ENCODE measurements at regions not wholly inside any gene's neighbourhood (a gene's known extent, or its start where the extent isn't known, plus 50 kb on each side); places are given as distances from the start of the nearest gene placed in this dataset.
A peak's percentile ranks its signal among the peaks of the same experiment; 100 is the strongest.
"Not testable (repeated sequence)": the region's sequence is repeated elsewhere in the genome, so short reads cannot be mapped to it uniquely, and the experiment has no call there.

GRCh38 chr7:16089191-16089590, 332.1 kb downstream of the CRPPA start:
- no peak for DNase-seq (ENCODE audit: low read depth)

- no peak for DNase-seq (ENCODE audit: low read depth)
Observed at GRCh38 chr7:16086743-16087142, 334.6 kb downstream of the CRPPA start.

DNA sequence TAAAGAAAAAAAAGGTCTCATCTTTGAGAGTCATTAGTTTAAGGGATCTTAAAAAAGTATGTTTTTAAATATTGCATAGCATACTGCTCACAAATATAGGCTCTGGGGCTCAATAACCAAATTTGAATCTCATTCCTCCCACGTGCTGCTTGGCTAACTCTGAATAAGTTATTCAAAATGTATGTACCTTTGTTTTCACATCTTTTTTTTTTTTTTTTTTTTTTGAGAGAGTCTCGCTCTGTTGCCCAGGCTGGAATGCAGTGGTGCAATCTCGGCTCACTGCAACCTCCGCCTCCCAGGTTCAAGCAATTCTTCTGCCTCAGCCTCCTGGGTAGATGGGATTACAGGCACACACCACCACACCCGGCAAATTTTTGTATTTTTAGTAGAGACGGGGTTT, 335.6 kb downstream of the CRPPA start:
- not testable (repeated sequence) for DNase-seq (ENCODE audit: low read depth)

GRCh38 chr7:16084875-16085274, 336.5 kb downstream of the CRPPA start:
- DNase-seq (ENCODE audit: low read depth) = no peak

DNA sequence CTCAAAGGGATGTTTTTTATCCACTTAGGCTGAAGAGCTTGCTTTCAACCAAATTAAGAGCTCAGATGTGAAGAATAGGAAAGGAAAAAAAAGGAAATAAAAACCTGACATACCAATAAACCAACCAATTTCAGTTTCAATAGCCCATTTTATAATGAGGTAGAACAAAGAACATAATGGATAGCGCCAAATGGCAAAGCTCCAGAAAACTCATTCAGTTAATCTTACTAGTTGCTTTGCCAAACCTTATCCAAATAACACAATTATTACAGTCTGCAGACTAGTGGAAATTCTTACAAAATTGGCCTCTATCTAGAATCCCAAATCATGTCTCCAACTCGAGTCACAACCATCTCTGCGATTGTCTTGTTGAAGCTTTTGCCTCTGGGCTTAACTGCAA, 337.0 kb downstream of the CRPPA start:
- no peak for DNase-seq (ENCODE audit: low read depth)

- DNase-seq (ENCODE audit: low read depth) = no peak
Observed at GRCh38 chr7:16083931-16084330, 337.4 kb downstream of the CRPPA start.

- no peak for DNase-seq (ENCODE audit: low read depth)
Observed at GRCh38 chr7:16080131-16080530, 341.2 kb downstream of the CRPPA start.

- no peak for DNase-seq (ENCODE audit: low read depth)
Observed at GRCh38 chr7:16079723-16080122, 341.6 kb downstream of the CRPPA start.

- DNase-seq (ENCODE audit: low read depth) = peak; percentile 57
Observed at GRCh38 chr7:16078076-16078952, 343.0 kb downstream of the CRPPA start.

- peak; percentile 50 for DNase-seq (ENCODE audit: low read depth)
Observed at GRCh38 chr7:16071246-16071857, 350.0 kb downstream of the CRPPA start.

GRCh38 chr7:16070806-16071205, 350.5 kb downstream of the CRPPA start:
- no peak for DNase-seq (ENCODE audit: low read depth)

DNA sequence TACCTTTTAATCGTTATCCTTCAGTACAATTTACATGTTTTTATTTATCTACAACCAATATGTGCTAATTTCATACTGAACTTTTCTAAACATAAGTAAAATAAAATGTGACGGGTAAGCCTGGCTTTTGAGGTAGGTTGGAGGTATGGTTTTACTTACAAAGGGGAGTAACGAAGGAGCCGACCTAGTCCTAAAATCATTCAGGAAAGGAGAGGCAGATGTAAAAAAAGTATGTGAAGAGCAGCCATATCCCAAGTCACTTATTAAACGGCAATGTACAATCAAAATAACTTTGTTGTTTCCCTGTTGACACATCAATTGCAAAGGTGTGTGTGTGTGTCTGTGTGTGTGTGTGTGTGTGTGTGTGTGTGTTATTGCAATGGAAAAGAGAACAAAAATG, 351.3 kb downstream of the CRPPA start:
- DNase-seq (ENCODE audit: low read depth) = no peak

DNA sequence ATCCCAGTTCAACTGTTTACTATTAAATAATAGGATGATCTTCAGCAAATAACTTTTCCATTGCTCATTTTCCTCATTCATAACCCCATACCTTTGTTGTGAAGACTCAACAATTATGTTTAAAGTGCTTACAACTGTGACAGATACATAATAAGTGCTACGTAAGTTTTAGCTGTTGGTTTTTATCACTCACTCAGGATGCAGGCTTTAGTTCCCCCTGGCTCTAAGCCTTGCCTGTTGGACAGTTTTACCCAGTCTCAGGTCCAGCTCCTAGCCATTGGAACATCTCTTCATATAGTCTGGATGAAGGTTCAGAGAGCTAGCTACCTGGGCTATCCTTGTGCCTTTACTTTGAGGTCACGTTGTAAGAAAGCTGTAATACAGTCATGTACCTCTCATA, 353.2 kb downstream of the CRPPA start:
- no peak for DNase-seq (ENCODE audit: low read depth)

- no peak for DNase-seq (ENCODE audit: low read depth)
Observed at GRCh38 chr7:16067711-16068110, 353.6 kb downstream of the CRPPA start.

GRCh38 chr7:16066805-16067459, 354.4 kb downstream of the CRPPA start:
- DNase-seq (ENCODE audit: low read depth) = no peak

- no peak for DNase-seq (ENCODE audit: low read depth)
Observed at GRCh38 chr7:16065939-16066338, 355.4 kb downstream of the CRPPA start.

DNA sequence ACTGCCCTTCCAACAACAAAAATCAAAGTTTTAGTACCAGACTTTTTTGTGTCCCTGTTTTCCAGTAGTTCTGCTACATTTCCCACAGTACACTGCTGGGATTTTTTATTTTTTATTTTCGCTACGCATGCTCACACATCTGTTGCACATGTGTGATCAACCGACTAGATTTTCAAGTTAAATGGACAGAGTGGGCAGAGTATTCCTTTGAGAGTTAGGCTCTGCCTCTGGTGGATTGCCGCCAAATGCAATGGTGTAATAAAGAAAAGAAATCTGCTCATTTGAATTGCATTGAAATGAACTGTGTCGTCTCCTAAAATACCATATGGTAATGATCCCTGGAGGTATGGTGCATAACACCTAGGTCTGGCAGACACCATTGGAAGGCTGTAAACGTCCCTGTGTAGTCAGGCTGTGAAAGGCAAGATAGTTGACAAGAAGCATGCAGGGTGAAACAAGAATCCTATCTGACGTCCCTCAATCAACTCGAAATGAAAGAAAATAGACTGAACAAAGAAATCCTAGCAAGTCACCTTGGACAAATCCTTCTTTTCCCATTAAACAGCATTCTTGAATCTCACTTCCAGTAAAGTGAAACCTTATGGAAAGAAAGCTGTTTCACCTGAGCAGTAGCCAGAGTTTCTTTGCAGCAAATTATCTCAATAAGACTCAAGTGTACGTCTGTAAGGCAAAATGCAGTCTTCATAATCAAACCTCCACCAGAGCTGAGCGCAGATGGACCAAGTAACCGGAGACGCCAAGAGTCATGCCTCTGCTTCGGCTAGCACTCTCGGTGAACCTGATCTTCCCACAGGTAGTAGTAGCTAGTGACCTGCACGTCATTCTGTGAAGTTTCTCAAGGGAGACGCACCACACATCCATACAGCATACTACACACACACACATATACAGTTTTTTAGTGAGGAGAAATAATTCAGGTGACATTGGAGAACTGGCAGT, 357.3 kb downstream of the CRPPA start:
- peak; percentile 70 for DNase-seq (ENCODE audit: low read depth)

- DNase-seq (ENCODE audit: low read depth) = no peak
Observed at GRCh38 chr7:16063221-16063620, 358.1 kb downstream of the CRPPA start.

- peak; percentile 38 for DNase-seq (ENCODE audit: low read depth)
Observed at GRCh38 chr7:16062269-16062668, 359.1 kb downstream of the CRPPA start.

DNA sequence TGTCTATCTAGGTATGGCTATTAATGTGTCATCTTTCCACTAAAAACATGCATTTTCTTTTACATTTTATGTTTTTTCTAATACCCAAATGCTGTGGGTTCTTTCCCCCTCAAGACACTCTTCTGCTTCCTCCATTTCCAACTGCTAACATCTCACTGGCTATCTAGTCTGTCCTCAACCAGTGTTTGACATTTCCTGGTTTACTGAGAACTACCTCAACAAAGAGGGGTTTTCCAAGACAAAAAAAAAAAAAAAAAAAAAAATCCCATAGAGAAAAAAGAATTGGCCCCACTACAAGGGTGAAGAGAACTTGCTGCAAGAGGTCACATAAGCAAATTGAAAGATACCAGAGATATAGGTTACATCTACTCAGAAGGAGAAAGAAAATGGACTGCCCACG, 359.7 kb downstream of the CRPPA start:
- DNase-seq (ENCODE audit: low read depth) = no peak

DNA sequence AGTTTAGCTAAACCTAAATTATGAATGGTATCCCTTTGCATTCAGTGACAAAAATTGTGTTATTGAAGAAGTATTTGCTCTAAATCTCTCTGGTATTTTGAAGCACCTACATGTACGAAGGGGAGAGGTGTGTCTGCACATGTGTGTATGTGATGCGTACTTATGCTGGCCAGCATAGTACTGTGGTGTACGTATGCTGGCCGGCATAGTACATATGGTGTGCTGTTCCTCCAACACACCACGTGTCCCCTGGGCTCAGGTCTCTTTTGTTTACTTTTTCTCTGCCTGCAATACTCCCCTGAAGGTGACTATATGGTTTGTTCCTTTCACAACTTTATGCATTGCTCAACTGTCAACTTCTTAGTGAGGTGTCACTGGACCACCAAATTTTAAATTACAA, 360.3 kb downstream of the CRPPA start:
- DNase-seq (ENCODE audit: low read depth) = no peak

DNA sequence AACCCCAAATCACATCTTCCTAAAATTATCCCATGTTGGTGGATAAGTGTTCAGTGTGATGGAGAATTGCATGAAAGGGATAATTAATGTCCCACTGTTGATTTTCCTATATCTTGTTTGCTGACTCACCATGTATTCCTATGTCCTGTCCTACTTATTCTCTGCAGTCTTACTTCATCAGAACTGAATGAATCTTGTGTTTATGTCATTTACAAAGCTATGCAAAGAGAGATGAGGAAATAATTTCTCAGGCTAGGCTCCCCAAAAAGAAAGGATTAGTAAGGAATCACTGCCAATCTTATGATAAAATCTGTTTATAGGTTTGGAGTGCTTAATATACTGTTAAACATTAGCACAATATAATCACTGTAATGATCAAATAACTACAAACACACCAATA, 360.8 kb downstream of the CRPPA start:
- no peak for DNase-seq (ENCODE audit: low read depth)
